Suppressor macrophage treated with lipopolysaccharide for 1 hour (primary cell): ENCODE measurements at regions not wholly inside any gene's neighbourhood (a gene's known extent, or its start where the extent isn't known, plus 50 kb on each side); places are given as distances from the start of the nearest gene placed in this dataset.
"Not testable (repeated sequence)": the region's sequence is repeated elsewhere in the genome, so short reads cannot be mapped to it uniquely, and the experiment has no call there.

ENCODE experiments used
- DNase-seq, 3 donors: peaks; one replicate each; pipeline ENCODE4 v3.0.0-alpha.2; 2020 to 2022

DNA sequence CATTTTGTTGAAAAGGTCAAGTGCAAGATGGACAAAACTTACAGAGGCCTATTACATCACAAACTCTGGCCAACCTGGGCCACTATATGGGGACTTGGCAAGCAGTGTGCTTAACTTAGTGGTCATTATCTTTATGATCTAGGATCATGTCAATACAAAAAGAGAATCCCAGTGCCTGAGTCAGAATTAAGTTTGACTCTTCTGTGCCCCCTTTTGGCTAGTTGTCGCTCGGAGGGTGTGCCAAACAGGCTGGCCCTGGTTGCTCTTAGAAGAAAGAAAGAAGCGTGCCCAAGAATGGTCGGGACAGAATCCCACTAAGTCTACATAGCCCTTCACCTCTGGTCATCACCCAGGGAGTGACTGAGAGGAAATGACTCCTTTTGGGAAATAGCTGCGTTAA lies 100.1 kb downstream of the EIF4E start:
- DNase-seq: peak in 1 of 3 donors; percentile 3

DNA sequence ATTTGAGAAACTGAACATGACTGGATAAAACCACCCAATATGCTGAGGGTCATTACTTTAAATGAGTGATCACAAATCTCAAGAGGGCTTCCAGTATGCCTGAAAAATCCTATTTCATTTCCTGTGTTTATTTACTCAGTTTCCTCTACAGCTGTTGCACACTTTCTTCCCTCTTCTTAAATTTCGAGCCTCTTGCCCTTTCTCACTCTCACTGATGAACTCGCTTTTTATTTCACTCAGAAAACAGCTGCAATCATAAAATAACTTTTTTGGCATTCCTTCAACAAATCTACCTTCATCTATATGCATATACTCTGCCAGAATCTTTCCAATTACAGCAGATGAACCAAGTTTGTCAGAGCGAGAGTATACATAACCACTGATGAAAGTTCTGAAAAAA lies 101.3 kb downstream of the EIF4E start:
- DNase-seq: no peak

GRCh38 chr4:98822144-98822543 lies 106.8 kb downstream of the EIF4E start:
- DNase-seq: no peak

GRCh38 chr4:98818116-98818515 lies 110.8 kb downstream of the EIF4E start:
- DNase-seq: not testable (repeated sequence)

DNA sequence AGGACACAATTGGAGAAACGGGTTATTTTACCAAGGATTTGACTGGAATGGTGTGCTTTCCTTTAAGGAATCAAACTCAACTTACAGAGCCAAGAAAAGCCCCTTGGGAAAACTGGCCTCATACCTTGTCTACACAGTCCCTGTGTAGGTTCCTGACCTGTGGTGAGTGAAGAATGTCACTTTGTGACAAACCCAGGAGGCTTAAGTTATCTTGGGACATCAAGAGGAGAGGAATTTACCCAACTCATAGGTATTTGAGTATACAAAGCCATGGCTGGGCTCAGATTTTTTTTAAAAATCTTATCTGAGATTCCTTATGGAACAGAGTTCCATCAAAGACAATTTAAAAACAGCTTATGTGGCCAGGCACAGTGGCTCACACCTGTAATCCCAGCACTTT lies 112.1 kb downstream of the EIF4E start:
- DNase-seq: no peak

- no peak for DNase-seq
Observed at GRCh38 chr4:98816386-98816785, 112.5 kb downstream of the EIF4E start.

GRCh38 chr4:98804403-98804802 lies 124.5 kb downstream of the EIF4E start:
- no peak for DNase-seq

GRCh38 chr4:98803251-98803650 lies 125.7 kb downstream of the EIF4E start:
- no peak for DNase-seq

GRCh38 chr4:98802770-98803198 lies 126.1 kb downstream of the EIF4E start:
- no peak for DNase-seq

DNA sequence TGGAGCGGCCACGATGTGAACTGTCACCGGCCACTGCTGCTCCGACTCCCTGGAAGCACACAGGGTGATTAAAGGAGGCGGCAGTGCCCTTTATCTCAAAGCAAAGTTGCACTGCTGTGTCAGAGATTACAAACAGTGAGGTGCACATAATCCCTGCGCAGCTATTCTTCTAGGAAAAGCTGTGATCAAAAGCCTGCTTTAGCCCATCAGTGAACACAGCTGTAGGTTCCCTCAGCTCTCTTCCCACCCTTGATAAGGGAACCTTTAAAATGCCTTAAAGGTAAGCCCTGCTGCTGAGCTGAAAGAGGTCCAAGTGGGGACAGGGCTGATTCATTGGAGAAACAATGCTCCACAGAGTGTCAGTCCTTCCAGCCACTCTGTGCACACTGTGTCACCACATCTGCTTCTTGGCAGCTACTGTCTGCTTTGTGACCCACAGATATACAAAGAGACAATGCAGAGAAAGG lies 127.6 kb downstream of the EIF4E start:
- no peak for DNase-seq

DNA sequence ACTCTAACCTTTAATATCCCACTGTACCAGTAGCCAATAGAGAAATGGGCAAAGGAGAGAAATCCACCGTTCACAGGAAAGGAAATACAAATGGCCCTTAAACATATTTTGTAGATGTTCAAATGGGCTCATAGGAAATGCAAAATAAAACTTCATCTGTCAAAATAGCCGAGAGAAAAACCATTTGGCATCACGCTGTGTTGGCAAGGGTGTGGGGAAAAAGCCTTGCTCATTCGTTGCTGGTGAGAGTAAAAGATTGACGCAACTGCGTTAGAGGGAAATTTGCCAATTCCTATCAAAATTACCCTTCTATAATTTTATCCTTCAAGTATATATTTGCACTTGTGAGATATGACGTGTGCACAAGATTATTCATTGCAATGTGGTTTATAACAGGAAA lies 131.9 kb downstream of the EIF4E start:
- no peak for DNase-seq

GRCh38 chr4:98794565-98795205 lies 134.2 kb downstream of the EIF4E start:
- DNase-seq: peak; percentile 41 to 49 (median 44)

DNA sequence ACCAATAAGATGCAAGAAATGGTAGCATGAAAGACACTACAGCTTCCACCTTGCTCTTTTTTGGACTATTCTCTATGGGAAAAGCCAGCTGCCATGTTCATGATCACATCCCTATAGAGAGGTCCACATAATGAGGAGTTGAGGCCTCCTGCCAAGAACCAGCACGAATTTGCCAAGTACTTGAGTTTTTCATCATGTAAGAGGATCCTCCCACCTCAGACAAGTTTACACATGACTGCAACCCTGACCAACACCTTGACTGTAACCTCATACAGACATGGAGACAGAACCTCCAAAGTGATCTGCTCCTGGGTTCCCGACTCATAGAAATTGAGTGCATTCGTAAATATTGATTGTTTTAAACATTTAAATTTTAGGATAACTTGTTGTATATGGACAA lies 135.2 kb upstream of the TSPAN5 start:
- DNase-seq: no peak

DNA sequence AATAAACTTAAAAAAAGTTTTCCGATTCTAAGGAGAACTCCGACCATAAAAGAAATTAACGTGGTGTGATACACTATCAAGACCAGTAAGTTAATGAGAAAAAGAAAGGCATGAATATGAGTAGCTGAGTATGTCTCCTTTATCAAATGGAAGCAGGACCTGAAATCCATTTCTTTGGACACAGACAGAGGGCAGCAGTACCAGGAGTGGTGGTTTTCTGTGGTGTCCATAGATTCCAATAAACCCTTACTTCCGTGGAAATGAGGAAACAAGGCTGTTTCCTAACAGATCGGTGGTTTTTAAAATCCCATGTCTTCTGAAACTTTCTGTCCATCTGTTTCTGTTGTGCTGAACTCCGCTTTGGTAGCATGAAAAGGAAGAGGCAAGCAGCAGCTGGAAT lies 128.5 kb upstream of the TSPAN5 start:
- peak in 2 of 3 donors; percentile 5 to 8 for DNase-seq

- no peak for DNase-seq
Observed at GRCh38 chr4:98784947-98785706, 126.7 kb upstream of the TSPAN5 start.

GRCh38 chr4:98781641-98782357 lies 123.4 kb upstream of the TSPAN5 start:
- DNase-seq: no peak

DNA sequence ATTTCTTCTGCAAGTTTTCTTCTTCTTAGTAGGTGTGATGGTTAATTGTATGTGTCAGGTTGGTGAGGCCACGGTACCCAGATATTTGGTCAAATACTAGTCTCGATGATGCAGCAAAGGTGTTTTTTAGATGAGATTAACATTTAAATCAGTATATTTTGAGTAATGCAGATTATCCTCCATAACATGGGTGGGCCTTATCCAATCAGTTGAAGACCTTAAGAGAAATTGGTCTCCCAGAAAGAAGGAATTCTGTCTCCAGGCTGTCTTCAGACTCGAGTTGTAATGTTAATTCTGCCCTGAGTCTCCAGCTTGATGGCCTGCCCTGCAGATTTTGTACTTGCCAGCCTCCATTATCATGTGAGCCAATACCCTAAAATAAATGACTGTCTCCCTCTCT lies 122.5 kb upstream of the TSPAN5 start:
- no peak for DNase-seq

- no peak for DNase-seq
Observed at GRCh38 chr4:98779088-98779487, 120.7 kb upstream of the TSPAN5 start.

DNA sequence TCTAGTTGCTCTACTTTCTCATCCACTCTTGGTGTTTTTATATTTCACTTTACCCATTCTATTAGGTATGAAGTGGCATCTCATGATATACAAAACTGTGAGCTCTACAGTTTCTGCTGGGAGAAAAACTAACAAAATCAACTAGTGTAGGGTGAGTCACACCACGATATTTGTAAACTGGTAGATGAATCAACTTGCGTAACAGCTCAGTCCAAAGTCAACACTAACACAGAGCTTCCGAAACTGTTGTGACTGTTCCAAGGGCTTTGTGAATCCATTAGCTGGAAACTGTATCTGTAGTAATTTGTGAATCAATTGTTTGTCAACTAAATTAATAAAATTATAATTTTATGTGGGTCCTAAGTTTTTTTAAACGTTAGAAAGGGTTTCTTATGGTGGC lies 119.8 kb upstream of the TSPAN5 start:
- DNase-seq: no peak

DNA sequence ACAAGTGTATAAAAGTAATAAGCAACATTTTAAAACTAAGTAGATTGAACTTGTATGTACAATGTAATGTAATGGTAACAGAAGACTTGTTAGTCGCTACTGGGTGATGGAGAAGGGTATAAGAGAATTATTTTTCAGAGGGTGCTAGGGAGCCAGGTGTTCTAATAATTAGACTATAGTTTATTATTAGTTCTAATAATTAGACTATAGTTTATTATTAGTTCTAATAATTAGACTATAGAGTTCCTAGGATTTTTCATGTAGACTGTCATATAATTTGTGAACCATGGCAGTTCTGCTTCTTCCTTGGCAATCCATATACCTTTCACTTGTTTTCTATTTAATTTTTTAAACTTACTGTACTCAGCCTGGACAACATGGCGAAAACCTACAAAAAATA lies 117.3 kb upstream of the TSPAN5 start:
- DNase-seq: no peak

- DNase-seq: no peak
Observed at GRCh38 chr4:98773638-98774037, 115.2 kb upstream of the TSPAN5 start.

- DNase-seq: no peak
Observed at GRCh38 chr4:98771959-98772632, 113.7 kb upstream of the TSPAN5 start.

DNA sequence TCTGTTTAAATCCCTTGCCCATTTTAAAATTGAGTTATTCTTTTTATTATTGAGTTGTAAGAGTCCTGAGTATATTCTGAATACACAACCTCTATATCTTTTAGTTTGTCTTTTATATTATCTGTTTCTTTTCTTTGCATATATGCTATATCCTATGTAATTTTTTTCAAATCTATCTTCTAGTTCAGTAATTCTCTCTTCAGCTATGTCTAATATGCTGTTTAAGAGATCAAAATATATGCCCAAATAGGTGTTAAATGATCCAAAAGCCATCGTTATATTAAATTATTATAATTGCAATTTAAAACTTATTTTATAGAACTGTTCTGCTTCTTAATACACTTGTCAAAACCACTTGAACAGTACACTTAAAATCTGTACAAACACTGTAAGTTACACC lies 107.4 kb upstream of the TSPAN5 start:
- no peak for DNase-seq
